Adrenal gland (tissue), 5 donors: ENCODE measurements at regions not wholly inside any gene's neighbourhood (a gene's known extent, or its start where the extent isn't known, plus 50 kb on each side); places are given as distances from the start of the nearest gene placed in this dataset.

Source experiments
- POLR2A ChIP-seq, 2 donors: fragments of 450-650 bp; IDR thresholded peaks; one replicate each; pipeline ENCODE4 v1.6.1; 2017; ENCODE audit warnings: antibody characterized with exemption in 2 of 2, mild to moderate bottlenecking in 2 of 2, moderate library complexity in 1 of 2
- TF ChIP-seq, protein P1 (sequence below), 6 experiments: fragments of 450-650 bp in 4 of 6; fragments of 200-600 bp in 2 of 6; sonication (generic) in 1 of 6; IDR thresholded peaks; 1 replicate in 5 of 6; 2 replicates in 1 of 6; pipeline versions ENCODE4 v1.5.1 to v1.8.0; 2016 to 2021; ENCODE audit warnings: antibody characterized with exemption in 6 of 6, mild to moderate bottlenecking in 2 of 6, moderate library complexity in 1 of 6
- donor health status: DM: no; HTN: no; CAD: no.

GRCh38 chr18:75351409-75351808 is 76.1 kb downstream of the SMIM21 start:
- no peak for TF ChIP-seq POLR2A (IDR thresholded peaks at IDR 0.05)
- TF ChIP-seq, protein P1, sequence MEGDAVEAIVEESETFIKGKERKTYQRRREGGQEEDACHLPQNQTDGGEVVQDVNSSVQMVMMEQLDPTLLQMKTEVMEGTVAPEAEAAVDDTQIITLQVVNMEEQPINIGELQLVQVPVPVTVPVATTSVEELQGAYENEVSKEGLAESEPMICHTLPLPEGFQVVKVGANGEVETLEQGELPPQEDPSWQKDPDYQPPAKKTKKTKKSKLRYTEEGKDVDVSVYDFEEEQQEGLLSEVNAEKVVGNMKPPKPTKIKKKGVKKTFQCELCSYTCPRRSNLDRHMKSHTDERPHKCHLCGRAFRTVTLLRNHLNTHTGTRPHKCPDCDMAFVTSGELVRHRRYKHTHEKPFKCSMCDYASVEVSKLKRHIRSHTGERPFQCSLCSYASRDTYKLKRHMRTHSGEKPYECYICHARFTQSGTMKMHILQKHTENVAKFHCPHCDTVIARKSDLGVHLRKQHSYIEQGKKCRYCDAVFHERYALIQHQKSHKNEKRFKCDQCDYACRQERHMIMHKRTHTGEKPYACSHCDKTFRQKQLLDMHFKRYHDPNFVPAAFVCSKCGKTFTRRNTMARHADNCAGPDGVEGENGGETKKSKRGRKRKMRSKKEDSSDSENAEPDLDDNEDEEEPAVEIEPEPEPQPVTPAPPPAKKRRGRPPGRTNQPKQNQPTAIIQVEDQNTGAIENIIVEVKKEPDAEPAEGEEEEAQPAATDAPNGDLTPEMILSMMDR (IDR thresholded peaks at IDR 0.05): no peak
